ENCODE measurements at regions not wholly inside any gene's neighbourhood (a gene's known extent, or its start where the extent isn't known, plus 50 kb on each side); places are given as distances from the start of the nearest gene placed in this dataset.
"Not testable (repeated sequence)": the region's sequence is repeated elsewhere in the genome, so short reads cannot be mapped to it uniquely, and the experiment has no call there.

- TF ChIP-seq MYBL2 (IDR thresholded peaks at IDR 0.05; ENCODE audit: low read depth); MYBL2 (CRISPR knock-in tag; IDR thresholded peaks at IDR 0.05; ENCODE audit: borderline replicate concordance); CEBPG (CRISPR knock-in tag; IDR thresholded peaks at IDR 0.05); CEBPG (tag; conservative IDR thresholded peaks at IDR 0.05 in 1 of 2, IDR thresholded peaks at IDR 0.05 in 1 of 2); ZNF766 (CRISPR knock-in tag; conservative IDR thresholded peaks at IDR 0.05); ZNF507 (tag; conservative IDR thresholded peaks at IDR 0.05); ZBTB11 (CRISPR knock-in tag; IDR thresholded peaks at IDR 0.05); GATAD2B (IDR thresholded peaks at IDR 0.05; ENCODE audit: borderline replicate concordance): not testable (repeated sequence)
These were observed 1916.0 kb downstream of the C4orf33 start for GRCh38 chr4:131011961-131012360.
